ENCODE measurements at regions not wholly inside any gene's neighbourhood (a gene's known extent, or its start where the extent isn't known, plus 50 kb on each side); places are given as distances from the start of the nearest gene placed in this dataset.

DNA sequence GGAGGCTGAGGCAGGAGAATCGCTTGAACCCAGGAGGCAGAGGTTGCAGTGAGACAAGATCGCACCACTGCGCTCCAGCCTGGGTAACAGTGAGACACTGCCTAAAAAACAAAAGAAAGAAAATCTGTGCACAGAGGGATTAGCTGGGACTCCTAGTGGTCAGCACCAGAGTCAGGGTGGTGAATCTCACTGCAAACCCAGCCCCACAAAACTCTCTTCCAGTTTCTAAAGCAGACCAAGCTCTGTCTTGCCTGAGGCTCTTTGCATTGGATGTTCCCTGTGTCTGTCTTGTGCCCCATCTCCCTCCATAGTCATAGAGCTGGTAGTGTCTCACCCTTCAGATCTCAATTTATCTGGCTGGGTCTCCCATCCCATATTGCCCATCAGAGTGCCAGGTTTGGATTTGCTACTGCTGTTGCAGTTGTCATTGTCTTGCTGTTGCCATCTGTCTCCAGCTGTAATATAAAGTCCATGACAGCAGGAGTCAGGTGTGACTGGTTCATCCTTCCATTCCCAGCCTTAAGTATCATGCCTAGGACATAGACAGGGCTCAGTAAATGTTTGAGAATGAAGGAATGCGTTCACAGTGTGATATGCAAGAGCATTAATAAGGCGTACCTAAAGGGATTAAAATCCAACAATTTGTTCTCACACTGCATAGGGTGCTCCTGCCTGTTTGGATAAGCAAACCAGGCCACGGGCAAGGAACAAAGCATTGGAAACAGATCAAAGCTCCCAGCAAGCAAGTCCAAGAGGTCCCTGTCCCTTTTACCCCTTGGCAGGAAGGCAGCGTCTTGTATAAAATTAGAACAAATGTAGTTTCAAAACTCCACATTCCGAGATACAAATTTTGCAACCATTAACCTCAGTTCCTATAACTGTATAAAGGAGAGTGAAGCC, 614.6 kb upstream of the CDH5 start:
- no peak overlapping the region for H3K27ac ChIP-seq (ENCODE audit: low read length)
- H2AFZ ChIP-seq (ENCODE audit: low read length), result no peak overlapping the region
- peaks cover 10% of the 10 kb centered on the region for H3K4me1 ChIP-seq (ENCODE audit: insufficient read depth, low read length)
- H3K9ac ChIP-seq (ENCODE audit: low read length), result no peak overlapping the region
- ATAC-seq (no peak), DNase-seq (no peak)
- ChIA-PET POLR2A (ENCODE audit: unreplicated experiment) (no interaction called here), CTCF (no interaction called here)
- H3K79me2 ChIP-seq (ENCODE audit: low read length), result no peaks in the 10 kb centered on the region
- no peaks in the 10 kb centered on the region for H3K9me2 ChIP-seq (replicated peaks; ENCODE audit: low read length)
- H3K9me3 ChIP-seq (ENCODE audit: low read length), result no peaks in the 10 kb centered on the region
- no peaks in the 10 kb centered on the region for H3K36me3 ChIP-seq (ENCODE audit: low read depth, low read length)
- no peak overlapping the region for H3K4me3 ChIP-seq (ENCODE audit: low read length)
- intact Hi-C loops (cut with micrococcal nuclease), result no loop called here
- H3K4me2 ChIP-seq (ENCODE audit: low read length), result no peak overlapping the region
- no peaks in the 10 kb centered on the region for H3F3A ChIP-seq (ENCODE audit: low read length, unreplicated experiment)
- no peaks in the 10 kb centered on the region for H4K20me1 ChIP-seq (ENCODE audit: low read length)
- TF ChIP-seq EZH2phosphoT487 (IDR thresholded peaks at IDR 0.05; ENCODE audit: borderline replicate concordance, low read length) (no peak), EZH2 (IDR thresholded peaks at IDR 0.05; ENCODE audit: low read length, unreplicated experiment) (no peak)
- TF ChIP-seq, protein P1, sequence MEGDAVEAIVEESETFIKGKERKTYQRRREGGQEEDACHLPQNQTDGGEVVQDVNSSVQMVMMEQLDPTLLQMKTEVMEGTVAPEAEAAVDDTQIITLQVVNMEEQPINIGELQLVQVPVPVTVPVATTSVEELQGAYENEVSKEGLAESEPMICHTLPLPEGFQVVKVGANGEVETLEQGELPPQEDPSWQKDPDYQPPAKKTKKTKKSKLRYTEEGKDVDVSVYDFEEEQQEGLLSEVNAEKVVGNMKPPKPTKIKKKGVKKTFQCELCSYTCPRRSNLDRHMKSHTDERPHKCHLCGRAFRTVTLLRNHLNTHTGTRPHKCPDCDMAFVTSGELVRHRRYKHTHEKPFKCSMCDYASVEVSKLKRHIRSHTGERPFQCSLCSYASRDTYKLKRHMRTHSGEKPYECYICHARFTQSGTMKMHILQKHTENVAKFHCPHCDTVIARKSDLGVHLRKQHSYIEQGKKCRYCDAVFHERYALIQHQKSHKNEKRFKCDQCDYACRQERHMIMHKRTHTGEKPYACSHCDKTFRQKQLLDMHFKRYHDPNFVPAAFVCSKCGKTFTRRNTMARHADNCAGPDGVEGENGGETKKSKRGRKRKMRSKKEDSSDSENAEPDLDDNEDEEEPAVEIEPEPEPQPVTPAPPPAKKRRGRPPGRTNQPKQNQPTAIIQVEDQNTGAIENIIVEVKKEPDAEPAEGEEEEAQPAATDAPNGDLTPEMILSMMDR (conservative IDR thresholded peaks at IDR 0.05; ENCODE audit: low read depth, low read length), result no peak
- no TSS peak for BruUV-seq (replicated peaks)
- H3K27me3 ChIP-seq (ENCODE audit: low read length), result no peaks in the 10 kb centered on the region

DNA sequence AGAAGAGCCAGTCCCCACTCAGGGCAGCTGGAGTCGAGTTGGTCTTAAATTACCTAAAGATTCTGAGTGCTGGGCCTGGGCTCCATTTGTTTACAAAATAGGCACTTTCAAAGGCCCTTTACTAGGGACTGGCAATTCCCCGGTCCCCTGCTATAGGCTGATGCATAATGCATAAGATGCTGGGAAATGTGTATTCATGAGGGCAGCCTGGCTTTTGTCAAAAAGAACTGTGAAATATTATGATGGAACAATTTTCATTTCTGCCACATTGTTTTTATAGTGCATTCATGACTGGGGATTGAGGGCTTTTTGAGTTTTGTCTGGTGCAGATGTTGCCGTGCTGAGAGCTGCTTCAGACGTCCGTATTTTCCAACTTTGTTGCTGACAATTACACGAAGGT, 617.0 kb upstream of the CDH5 start:
- intact Hi-C loops (cut with micrococcal nuclease), result no loop called here
- H3K4me3 ChIP-seq (ENCODE audit: low read length), result no peak overlapping the region
- POLR2A ChIA-PET (ENCODE audit: unreplicated experiment), result no interaction called here
- H3K27ac ChIP-seq (ENCODE audit: low read length), result no peak overlapping the region
- no peaks in the 10 kb centered on the region for H3K9me2 ChIP-seq (replicated peaks; ENCODE audit: low read length)
- H3K79me2 ChIP-seq (ENCODE audit: low read length), result no peaks in the 10 kb centered on the region
- H4K20me1 ChIP-seq (ENCODE audit: low read length), result no peaks in the 10 kb centered on the region
- H3K4me1 ChIP-seq (ENCODE audit: insufficient read depth, low read length), result no peaks in the 10 kb centered on the region
- no peak for ATAC-seq
- no peak for TF ChIP-seq EZH2phosphoT487 (IDR thresholded peaks at IDR 0.05; ENCODE audit: borderline replicate concordance, low read length)
- no peaks in the 10 kb centered on the region for H3K36me3 ChIP-seq (ENCODE audit: low read depth, low read length)
- CTCF ChIA-PET, result no interaction called here
- DNase-seq, result no peak
- no peaks in the 10 kb centered on the region for H3K9me3 ChIP-seq (ENCODE audit: low read length)
- H2AFZ ChIP-seq (ENCODE audit: low read length), result no peak overlapping the region
- H3K4me2 ChIP-seq (ENCODE audit: low read length), result no peak overlapping the region
- no peak overlapping the region for H3K9ac ChIP-seq (ENCODE audit: low read length)
- no peaks in the 10 kb centered on the region for H3K27me3 ChIP-seq (ENCODE audit: low read length)
- H3F3A ChIP-seq (ENCODE audit: low read length, unreplicated experiment), result no peaks in the 10 kb centered on the region
- no TSS peak for BruUV-seq (replicated peaks)

- no peak overlapping the region for H3K9ac ChIP-seq (ENCODE audit: low read length)
- H3K9me2 ChIP-seq (replicated peaks; ENCODE audit: low read length), result no peaks in the 10 kb centered on the region
- ChIA-PET POLR2A (ENCODE audit: unreplicated experiment) (interaction anchor here (0.5 kb wide), 1 partner anchor 243 kb away, joined by 3 read pairs; no protein-coding TSS in a partner anchor), CTCF (no interaction called here)
- no peaks in the 10 kb centered on the region for H3F3A ChIP-seq (ENCODE audit: low read length, unreplicated experiment)
- no peaks in the 10 kb centered on the region for H3K27me3 ChIP-seq (ENCODE audit: low read length)
- ATAC-seq (no peak), DNase-seq (no peak)
- intact Hi-C loops (cut with micrococcal nuclease), result no loop called here
- no peak overlapping the region for H3K27ac ChIP-seq (ENCODE audit: low read length)
- BruUV-seq (replicated peaks), result no TSS peak
- H3K4me3 ChIP-seq (ENCODE audit: low read length), result no peak overlapping the region
- H3K9me3 ChIP-seq (ENCODE audit: low read length), result no peaks in the 10 kb centered on the region
- H3K4me1 ChIP-seq (ENCODE audit: insufficient read depth, low read length), result no peaks in the 10 kb centered on the region
- H3K4me2 ChIP-seq (ENCODE audit: low read length), result no peak overlapping the region
- no peaks in the 10 kb centered on the region for H3K79me2 ChIP-seq (ENCODE audit: low read length)
- H4K20me1 ChIP-seq (ENCODE audit: low read length), result no peaks in the 10 kb centered on the region
- H3K36me3 ChIP-seq (ENCODE audit: low read depth, low read length), result no peaks in the 10 kb centered on the region
- no peak overlapping the region for H2AFZ ChIP-seq (ENCODE audit: low read length)
- TF ChIP-seq, protein P1 (conservative IDR thresholded peaks at IDR 0.05; ENCODE audit: low read depth, low read length), result no peak
- no peak for TF ChIP-seq EZH2phosphoT487 (IDR thresholded peaks at IDR 0.05; ENCODE audit: borderline replicate concordance, low read length)
Observed at GRCh38 chr16:65746941-65747340, 619.5 kb upstream of the CDH5 start.
